NCI-H345 (cell line): ENCODE measurements at regions not wholly inside any gene's neighbourhood (a gene's known extent, or its start where the extent isn't known, plus 50 kb on each side); places are given as distances from the start of the nearest gene placed in this dataset.
A peak's percentile ranks its signal among the peaks of the same experiment; 100 is the strongest.
"Not testable (repeated sequence)": the region's sequence is repeated elsewhere in the genome, so short reads cannot be mapped to it uniquely, and the experiment has no call there.

Source experiments
- DNase-seq: peaks from one replicate; lab custom pipeline; 2025; lab: John Stamatoyannopoulos, UW

- no peak for DNase-seq
Observed at GRCh38 chr3:11739706-11740105, 96.0 kb upstream of the VGLL4 start.

GRCh38 chr3:11739123-11739522 lies 95.4 kb upstream of the VGLL4 start:
- no peak for DNase-seq

GRCh38 chr3:11737742-11738141 lies 94.0 kb upstream of the VGLL4 start:
- no peak for DNase-seq

- no peak for DNase-seq
Observed at GRCh38 chr3:11736136-11736833, 92.6 kb upstream of the VGLL4 start.

GRCh38 chr3:11735638-11736037 lies 91.9 kb upstream of the VGLL4 start:
- no peak for DNase-seq

GRCh38 chr3:11735111-11735510 lies 91.4 kb upstream of the VGLL4 start:
- not testable (repeated sequence) for DNase-seq

GRCh38 chr3:11733914-11734313 lies 90.2 kb upstream of the VGLL4 start:
- no peak for DNase-seq

- DNase-seq, result no peak
Observed at GRCh38 chr3:11727207-11727606, 83.5 kb upstream of the VGLL4 start.

GRCh38 chr3:11726146-11726545 lies 82.4 kb upstream of the VGLL4 start:
- DNase-seq, result no peak

GRCh38 chr3:11725340-11725641 lies 81.6 kb upstream of the VGLL4 start:
- DNase-seq, result not testable (repeated sequence)

- DNase-seq, result no peak
Observed at GRCh38 chr3:11724615-11725339, 81.1 kb upstream of the VGLL4 start.

GRCh38 chr3:11721479-11721878 lies 77.8 kb upstream of the VGLL4 start:
- no peak for DNase-seq

- no peak for DNase-seq
Observed at GRCh38 chr3:11720917-11721411, 77.2 kb upstream of the VGLL4 start.

- peak; percentile 79 for DNase-seq
Observed at GRCh38 chr3:11720304-11720898, 76.7 kb upstream of the VGLL4 start.

GRCh38 chr3:11719406-11720303 lies 75.9 kb upstream of the VGLL4 start:
- peak; percentile 93 for DNase-seq

- DNase-seq, result peak; percentile 33
Observed at GRCh38 chr3:11718637-11719405, 75.1 kb upstream of the VGLL4 start.

GRCh38 chr3:11717768-11718636 lies 74.3 kb upstream of the VGLL4 start:
- DNase-seq, result no peak

GRCh38 chr3:11717301-11717700 lies 73.6 kb upstream of the VGLL4 start:
- no peak for DNase-seq

GRCh38 chr3:11716573-11717290 lies 73.0 kb upstream of the VGLL4 start:
- no peak for DNase-seq

- no peak for DNase-seq
Observed at GRCh38 chr3:11713171-11713570, 69.5 kb upstream of the VGLL4 start.
